ENCODE measurements at regions not wholly inside any gene's neighbourhood (a gene's known extent, or its start where the extent isn't known, plus 50 kb on each side); places are given as distances from the start of the nearest gene placed in this dataset.

DNA sequence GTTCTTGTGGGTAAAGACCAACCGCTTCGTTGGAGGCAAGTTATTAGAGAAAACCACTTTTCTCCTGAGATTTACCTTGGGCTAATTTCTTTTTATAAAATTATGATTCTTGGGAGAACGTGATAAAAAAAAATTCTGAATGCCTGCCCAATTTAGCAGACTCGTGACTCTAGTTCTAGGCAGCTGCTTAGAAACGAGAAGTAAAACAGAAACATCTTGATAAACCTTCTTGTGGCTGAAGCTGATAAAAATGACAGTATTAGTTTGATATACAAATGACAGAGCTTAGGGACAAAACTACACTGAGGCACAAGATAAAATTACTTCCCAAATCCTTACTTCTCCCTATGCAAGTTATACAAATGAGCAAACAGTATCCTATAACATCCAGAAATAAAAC is 458.9 kb upstream of the TEX13C start:
- TF ChIP-seq YY1 (IDR thresholded peaks at IDR 0.05; ENCODE audit: insufficient read depth, insufficient read length) (no peak), SUZ12 (IDR thresholded peaks at IDR 0.05; ENCODE audit: extremely low read depth, insufficient read depth, insufficient read length) (no peak)
